COLO829 (cell line): ENCODE measurements at regions not wholly inside any gene's neighbourhood (a gene's known extent, or its start where the extent isn't known, plus 50 kb on each side); places are given as distances from the start of the nearest gene placed in this dataset.
A peak's percentile ranks its signal among the peaks of the same experiment; 100 is the strongest.
"Not testable (repeated sequence)": the region's sequence is repeated elsewhere in the genome, so short reads cannot be mapped to it uniquely, and the experiment has no call there.

Source experiments
- DNase-seq: peaks from one replicate; pipeline ENCODE4 v3.0.0; 2012; ENCODE audit warnings: low spot score

GRCh38 chr16:35574454-35575431 lies 2115.3 kb downstream of the TP53TG3F start:
- no peak for DNase-seq

GRCh38 chr16:35575432-35575821 lies 2116.0 kb downstream of the TP53TG3F start:
- no peak for DNase-seq

GRCh38 chr16:35585411-35585810 lies 2126.0 kb downstream of the TP53TG3F start:
- no peak for DNase-seq

- peak; percentile 1 for DNase-seq
Observed at GRCh38 chr16:35590913-35591312, 2131.5 kb downstream of the TP53TG3F start.

GRCh38 chr16:35596467-35596866 lies 2137.1 kb downstream of the TP53TG3F start:
- DNase-seq: no peak

GRCh38 chr16:35598696-35599332 lies 2139.4 kb downstream of the TP53TG3F start:
- peak; percentile 37 for DNase-seq

GRCh38 chr16:35599429-35600160 lies 2140.2 kb downstream of the TP53TG3F start:
- no peak for DNase-seq

GRCh38 chr16:35600161-35600555 lies 2140.7 kb downstream of the TP53TG3F start:
- not testable (repeated sequence) for DNase-seq

GRCh38 chr16:35602116-35602515 lies 2142.7 kb downstream of the TP53TG3F start:
- no peak for DNase-seq

- DNase-seq: not testable (repeated sequence)
Observed at GRCh38 chr16:35603371-35603770, 2144.0 kb downstream of the TP53TG3F start.

GRCh38 chr16:35605921-35606320 lies 2146.5 kb downstream of the TP53TG3F start:
- DNase-seq: no peak

- DNase-seq: not testable (repeated sequence)
Observed at GRCh38 chr16:35614883-35615282, 2155.5 kb downstream of the TP53TG3F start.

- DNase-seq: not testable (repeated sequence)
Observed at GRCh38 chr16:35619176-35619575, 2159.8 kb downstream of the TP53TG3F start.

- DNase-seq: no peak
Observed at GRCh38 chr16:35626041-35626440, 2166.6 kb downstream of the TP53TG3F start.

- no peak for DNase-seq
Observed at GRCh38 chr16:35628976-35629375, 2169.6 kb downstream of the TP53TG3F start.

- DNase-seq: peak; percentile 32
Observed at GRCh38 chr16:35631261-35631945, 2172.0 kb downstream of the TP53TG3F start.

- DNase-seq: no peak
Observed at GRCh38 chr16:35636480-35637230, 2177.2 kb downstream of the TP53TG3F start.

- DNase-seq: no peak
Observed at GRCh38 chr16:35637683-35638082, 2178.3 kb downstream of the TP53TG3F start.

- peak; percentile 14 for DNase-seq
Observed at GRCh38 chr16:35639233-35640205, 2180.1 kb downstream of the TP53TG3F start.

- DNase-seq: no peak
Observed at GRCh38 chr16:35642322-35642835, 2183.0 kb downstream of the TP53TG3F start.
